ENCODE measurements at regions not wholly inside any gene's neighbourhood (a gene's known extent, or its start where the extent isn't known, plus 50 kb on each side); places are given as distances from the start of the nearest gene placed in this dataset.

GRCh38 chr13:30848332-30849027 lies 57.6 kb upstream of the MEDAG start:
- H3K4me3 ChIP-seq (ENCODE audit: low read depth, low read length) = no peak overlapping the region
- no peak for DNase-seq (ENCODE audit: low read depth)
- TF ChIP-seq CTCF (IDR thresholded peaks at IDR 0.05; ENCODE audit: insufficient read depth, low read depth, low read length) = no peak

- H3K4me3 ChIP-seq (ENCODE audit: low read depth, low read length) = no peak overlapping the region
- no peak for DNase-seq (ENCODE audit: low read depth)
- TF ChIP-seq CTCF (IDR thresholded peaks at IDR 0.05; ENCODE audit: insufficient read depth, low read depth, low read length) = no peak
These were observed 56.5 kb upstream of the MEDAG start for GRCh38 chr13:30849611-30850010.

GRCh38 chr13:30850204-30850866 lies 55.7 kb upstream of the MEDAG start:
- DNase-seq (ENCODE audit: low read depth) = no peak
- no peak overlapping the region for H3K4me3 ChIP-seq (ENCODE audit: low read depth, low read length)
- TF ChIP-seq CTCF (IDR thresholded peaks at IDR 0.05; ENCODE audit: insufficient read depth, low read depth, low read length) = no peak

- no peak for TF ChIP-seq CTCF (IDR thresholded peaks at IDR 0.05; ENCODE audit: insufficient read depth, low read depth, low read length)
- no peak overlapping the region for H3K4me3 ChIP-seq (ENCODE audit: low read depth, low read length)
- no peak for DNase-seq (ENCODE audit: low read depth)
These were observed 55.2 kb upstream of the MEDAG start for GRCh38 chr13:30850867-30851211.

GRCh38 chr13:30851697-30852096 lies 54.4 kb upstream of the MEDAG start:
- no peak overlapping the region for H3K4me3 ChIP-seq (ENCODE audit: low read depth, low read length)
- no peak for DNase-seq (ENCODE audit: low read depth)
- TF ChIP-seq CTCF (IDR thresholded peaks at IDR 0.05; ENCODE audit: insufficient read depth, low read depth, low read length) = no peak

GRCh38 chr13:30855569-30855968 lies 50.5 kb upstream of the MEDAG start:
- no peak for TF ChIP-seq CTCF (IDR thresholded peaks at IDR 0.05; ENCODE audit: insufficient read depth, low read depth, low read length)
- DNase-seq (ENCODE audit: low read depth) = no peak
- no peak overlapping the region for H3K4me3 ChIP-seq (ENCODE audit: low read depth, low read length)

Measured in fibroblast of villous mesenchyme (primary cell).